Neural cell (in vitro differentiated cells): ENCODE measurements at regions not wholly inside any gene's neighbourhood (a gene's known extent, or its start where the extent isn't known, plus 50 kb on each side); places are given as distances from the start of the nearest gene placed in this dataset.

ENCODE experiments used
- H2AFZ ChIP-seq: fragments of 200-600, 300-800 bp; sonication (generic), shearing (Covaris generic); 2 replicates; pipeline ENCODE4 v1.6.0; 2014; ENCODE audit warnings: low read depth, mild to moderate bottlenecking, antibody characterized with exemption, low read length, moderate library complexity
- H3F3A ChIP-seq: fragments of 200-600 bp; shearing (Covaris generic); 2 replicates; pipeline ENCODE4 v1.6.1; 2016; ENCODE audit warnings: mild to moderate bottlenecking, moderate library complexity, mixed read lengths, antibody characterized with exemption, low read length; ENCODE audit not compliant: insufficient read depth, poor library complexity, severe bottlenecking
- H3K27ac ChIP-seq: fragments of 200-600, 300-800 bp; sonication (generic), shearing (Covaris generic); 2 replicates; pipeline ENCODE4 v1.5.1; 2014; ENCODE audit warnings: mild to moderate bottlenecking, low read length, moderate library complexity
- H3K27me3 ChIP-seq: fragments of 300-800, 200-600 bp; sonication (generic), shearing (Covaris generic); 2 replicates; pipeline ENCODE4 v1.6.0; 2014; ENCODE audit warnings: mild to moderate bottlenecking, low read depth, low read length, moderate library complexity; ENCODE audit not compliant: insufficient read depth
- H3K36me3 ChIP-seq: fragments of 300-800, 200-600 bp; sonication (generic), shearing (Covaris generic); 2 replicates; pipeline ENCODE4 v1.5.1; 2014; ENCODE audit warnings: mild to moderate bottlenecking, antibody characterized with exemption, low read length, moderate library complexity; ENCODE audit not compliant: insufficient read depth
- H3K4me2 ChIP-seq: fragments of 300-800, 200-600 bp; sonication (generic), shearing (Covaris generic); 2 replicates; pipeline ENCODE4 v1.6.0; 2014; ENCODE audit warnings: mild to moderate bottlenecking, low read length
- H3K4me3 ChIP-seq: fragments of 300-800, 200-600 bp; sonication (generic), shearing (Covaris generic); 2 replicates; pipeline ENCODE4 v1.5.1; 2014; ENCODE audit warnings: mild to moderate bottlenecking, low read length, moderate library complexity
- H3K79me2 ChIP-seq: fragments of 200-600 bp; shearing (Covaris generic); replicated peaks from 2 replicates; pipeline ENCODE4 v1.6.0; 2014; ENCODE audit warnings: mild to moderate bottlenecking, low read length, moderate library complexity; ENCODE audit not compliant: insufficient read depth
- H3K9ac ChIP-seq: fragments of 300-800, 200-600 bp; sonication (generic), shearing (Covaris generic); 2 replicates; pipeline ENCODE4 v1.6.1; 2016; ENCODE audit warnings: mild to moderate bottlenecking, low read length, mixed read lengths
- H3K9me2 ChIP-seq: fragments of 200-600 bp; shearing (Covaris generic); 2 replicates; pipeline ENCODE4 v1.6.1; 2016; ENCODE audit warnings: mild to moderate bottlenecking, low read length, mixed read lengths; ENCODE audit not compliant: insufficient read depth
- H3K9me3 ChIP-seq: fragments of 200-600, 300-800 bp; sonication (generic), shearing (Covaris generic); 2 replicates; pipeline ENCODE4 v1.6.1; 2016; ENCODE audit warnings: mild to moderate bottlenecking, mixed run types, low read length, moderate library complexity, mixed read lengths
- H4K20me1 ChIP-seq: fragments of 200-600 bp; shearing (Covaris generic); 2 replicates; pipeline ENCODE4 v1.6.1; 2016; ENCODE audit warnings: mild to moderate bottlenecking, mixed run types; ENCODE audit not compliant: insufficient read depth
- EP300 ChIP-seq: fragments of 450-650 bp; conservative IDR thresholded peaks from 2 replicates; pipeline ENCODE4 v1.6.1; 2014; ENCODE audit warnings: antibody characterized with exemption, mild to moderate bottlenecking, moderate library complexity; ENCODE audit not compliant: poor library complexity, severe bottlenecking
- EZH2 ChIP-seq: fragments of 200-600, 300-800 bp; shearing (Covaris generic), sonication (generic); IDR thresholded peaks from 2 replicates; pipeline ENCODE4 v1.6.1; 2014; ENCODE audit warnings: antibody characterized with exemption, low read length, borderline replicate concordance, mild to moderate bottlenecking; ENCODE audit not compliant: insufficient read depth, poor library complexity, severe bottlenecking
- MXI1 ChIP-seq: fragments of 450-650 bp; conservative IDR thresholded peaks from 2 replicates; pipeline ENCODE4 v1.6.1; 2014; ENCODE audit warnings: antibody characterized with exemption, mild to moderate bottlenecking; ENCODE audit not compliant: poor library complexity, severe bottlenecking
- POLR2AphosphoS5 ChIP-seq: IDR thresholded peaks from 2 replicates; pipeline ENCODE4 v1.6.1; 2012
- RAD21 ChIP-seq: fragments of 450-650 bp; conservative IDR thresholded peaks from 2 replicates; pipeline ENCODE4 v1.6.1; 2014; ENCODE audit warnings: antibody characterized with exemption, mild to moderate bottlenecking, moderate library complexity
- SMC3 ChIP-seq: fragments of 450-650 bp; conservative IDR thresholded peaks from 2 replicates; pipeline ENCODE4 v1.6.1; 2014; ENCODE audit warnings: antibody characterized with exemption, mild to moderate bottlenecking, moderate library complexity; ENCODE audit not compliant: poor library complexity
- TAF1 ChIP-seq: IDR thresholded peaks from 2 replicates; pipeline ENCODE4 v1.6.1; 2012; ENCODE audit warnings: low read depth
- TF ChIP-seq, protein P1 (sequence below): fragments of 450-650 bp; IDR thresholded peaks from 2 replicates; pipeline ENCODE4 v1.5.1; 2014; ENCODE audit warnings: antibody characterized with exemption, mild to moderate bottlenecking, moderate library complexity; ENCODE audit not compliant: poor library complexity, severe bottlenecking
- TF ChIP-seq, protein P2 (sequence below): IDR thresholded peaks from 2 replicates; pipeline ENCODE4 v1.6.1; 2012; ENCODE audit warnings: borderline replicate concordance

DNA sequence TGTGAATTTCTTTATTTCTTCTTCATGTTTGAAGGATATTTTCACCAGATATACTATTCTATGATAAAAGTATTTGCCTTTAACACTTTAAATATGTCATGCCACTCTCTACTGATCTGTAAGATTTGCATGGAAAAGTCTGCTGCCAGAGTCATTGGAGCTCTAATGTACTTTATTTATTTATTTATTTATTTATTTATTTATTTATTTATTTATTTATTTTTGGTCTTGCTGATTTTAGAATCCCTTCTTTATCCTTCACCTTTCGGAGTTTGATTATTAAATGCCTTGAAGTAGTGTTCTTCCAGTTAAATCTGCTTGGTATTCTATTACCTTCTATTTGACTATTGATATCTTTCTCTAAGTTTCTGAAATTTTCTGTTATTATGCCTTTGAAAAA lies 1669.6 kb downstream of the OTOL1 start:
- Histone ChIP-seq H4K20me1 (no peaks in the 10 kb centered on the region), H3K27ac (no peak overlapping the region), H3F3A (no peaks in the 10 kb centered on the region), H3K79me2 (no peaks in the 10 kb centered on the region), H2AFZ (no peak overlapping the region), H3K27me3 (no peaks in the 10 kb centered on the region), H3K4me3 (no peak overlapping the region), H3K9ac (no peak overlapping the region), H3K4me2 (no peak overlapping the region), H3K9me3 (peaks cover 4% of the 10 kb centered on the region), H3K36me3 (no peaks in the 10 kb centered on the region), H3K9me2 (no peaks in the 10 kb centered on the region)
- TF ChIP-seq, protein P1, sequence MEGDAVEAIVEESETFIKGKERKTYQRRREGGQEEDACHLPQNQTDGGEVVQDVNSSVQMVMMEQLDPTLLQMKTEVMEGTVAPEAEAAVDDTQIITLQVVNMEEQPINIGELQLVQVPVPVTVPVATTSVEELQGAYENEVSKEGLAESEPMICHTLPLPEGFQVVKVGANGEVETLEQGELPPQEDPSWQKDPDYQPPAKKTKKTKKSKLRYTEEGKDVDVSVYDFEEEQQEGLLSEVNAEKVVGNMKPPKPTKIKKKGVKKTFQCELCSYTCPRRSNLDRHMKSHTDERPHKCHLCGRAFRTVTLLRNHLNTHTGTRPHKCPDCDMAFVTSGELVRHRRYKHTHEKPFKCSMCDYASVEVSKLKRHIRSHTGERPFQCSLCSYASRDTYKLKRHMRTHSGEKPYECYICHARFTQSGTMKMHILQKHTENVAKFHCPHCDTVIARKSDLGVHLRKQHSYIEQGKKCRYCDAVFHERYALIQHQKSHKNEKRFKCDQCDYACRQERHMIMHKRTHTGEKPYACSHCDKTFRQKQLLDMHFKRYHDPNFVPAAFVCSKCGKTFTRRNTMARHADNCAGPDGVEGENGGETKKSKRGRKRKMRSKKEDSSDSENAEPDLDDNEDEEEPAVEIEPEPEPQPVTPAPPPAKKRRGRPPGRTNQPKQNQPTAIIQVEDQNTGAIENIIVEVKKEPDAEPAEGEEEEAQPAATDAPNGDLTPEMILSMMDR = no peak
- TF ChIP-seq TAF1 (no peak), RAD21 (no peak), MXI1 (no peak), EP300 (no peak), EZH2 (no peak), SMC3 (no peak), POLR2AphosphoS5 (no peak)
- TF ChIP-seq, protein P2, sequence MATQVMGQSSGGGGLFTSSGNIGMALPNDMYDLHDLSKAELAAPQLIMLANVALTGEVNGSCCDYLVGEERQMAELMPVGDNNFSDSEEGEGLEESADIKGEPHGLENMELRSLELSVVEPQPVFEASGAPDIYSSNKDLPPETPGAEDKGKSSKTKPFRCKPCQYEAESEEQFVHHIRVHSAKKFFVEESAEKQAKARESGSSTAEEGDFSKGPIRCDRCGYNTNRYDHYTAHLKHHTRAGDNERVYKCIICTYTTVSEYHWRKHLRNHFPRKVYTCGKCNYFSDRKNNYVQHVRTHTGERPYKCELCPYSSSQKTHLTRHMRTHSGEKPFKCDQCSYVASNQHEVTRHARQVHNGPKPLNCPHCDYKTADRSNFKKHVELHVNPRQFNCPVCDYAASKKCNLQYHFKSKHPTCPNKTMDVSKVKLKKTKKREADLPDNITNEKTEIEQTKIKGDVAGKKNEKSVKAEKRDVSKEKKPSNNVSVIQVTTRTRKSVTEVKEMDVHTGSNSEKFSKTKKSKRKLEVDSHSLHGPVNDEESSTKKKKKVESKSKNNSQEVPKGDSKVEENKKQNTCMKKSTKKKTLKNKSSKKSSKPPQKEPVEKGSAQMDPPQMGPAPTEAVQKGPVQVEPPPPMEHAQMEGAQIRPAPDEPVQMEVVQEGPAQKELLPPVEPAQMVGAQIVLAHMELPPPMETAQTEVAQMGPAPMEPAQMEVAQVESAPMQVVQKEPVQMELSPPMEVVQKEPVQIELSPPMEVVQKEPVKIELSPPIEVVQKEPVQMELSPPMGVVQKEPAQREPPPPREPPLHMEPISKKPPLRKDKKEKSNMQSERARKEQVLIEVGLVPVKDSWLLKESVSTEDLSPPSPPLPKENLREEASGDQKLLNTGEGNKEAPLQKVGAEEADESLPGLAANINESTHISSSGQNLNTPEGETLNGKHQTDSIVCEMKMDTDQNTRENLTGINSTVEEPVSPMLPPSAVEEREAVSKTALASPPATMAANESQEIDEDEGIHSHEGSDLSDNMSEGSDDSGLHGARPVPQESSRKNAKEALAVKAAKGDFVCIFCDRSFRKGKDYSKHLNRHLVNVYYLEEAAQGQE = no peak

DNA sequence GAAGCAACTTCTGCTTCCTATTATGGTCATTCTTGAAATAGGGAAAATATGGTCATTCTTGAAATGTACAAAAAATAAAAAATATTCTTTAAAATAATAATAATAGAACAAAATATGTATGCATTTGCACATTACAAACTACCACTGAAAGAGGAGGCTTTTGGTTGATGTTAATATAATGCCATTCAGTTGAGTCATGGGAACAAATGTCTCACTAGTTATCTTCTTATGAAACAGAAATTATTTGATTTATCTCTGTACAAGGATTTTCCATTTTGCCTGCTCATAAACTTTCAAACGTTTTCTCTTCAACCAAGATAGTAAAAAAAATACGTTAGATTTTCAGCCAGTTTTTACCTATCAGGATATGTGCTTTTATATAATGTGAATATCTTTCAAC lies 1662.7 kb downstream of the OTOL1 start:
- no peak overlapping the region for H2AFZ ChIP-seq
- no peaks in the 10 kb centered on the region for H3K9me3 ChIP-seq
- no peak overlapping the region for H3K4me3 ChIP-seq
- H4K20me1 ChIP-seq = no peaks in the 10 kb centered on the region
- no peak overlapping the region for H3K9ac ChIP-seq
- H3K9me2 ChIP-seq = no peaks in the 10 kb centered on the region
- TF ChIP-seq, protein P2 = no peak
- TF ChIP-seq EZH2 = no peak
- no peaks in the 10 kb centered on the region for H3F3A ChIP-seq
- no peak overlapping the region for H3K4me2 ChIP-seq
- no peaks in the 10 kb centered on the region for H3K27me3 ChIP-seq
- H3K79me2 ChIP-seq = no peaks in the 10 kb centered on the region
- H3K27ac ChIP-seq = no peak overlapping the region
- H3K36me3 ChIP-seq = no peaks in the 10 kb centered on the region
